Stimulated activated effector memory CD8-positive, alpha-beta T cell treated with anti-CD3 and anti-CD28 coated beads, Interleukin-12 subunit alpha, Interleukin-12 subunit beta, amount 100 ng/mL, for 72 hours (primary cell): ENCODE measurements at regions not wholly inside any gene's neighbourhood (a gene's known extent, or its start where the extent isn't known, plus 50 kb on each side); places are given as distances from the start of the nearest gene placed in this dataset.
"Not testable (repeated sequence)": the region's sequence is repeated elsewhere in the genome, so short reads cannot be mapped to it uniquely, and the experiment has no call there.

Source experiments
- ATAC-seq: fragments of 150-1000 bp; cut with Tn5 transposase; 2 replicates; pipeline ENCODE4 v1.10.0; 2021
- DNase-seq, 2 donors: peaks; one replicate each; pipeline ENCODE4 v3.0.0; 2021 to 2022; ENCODE audit warnings: low spot score in 2 of 2
- H3K27ac Mint-ChIP-seq: one replicate; pipeline ENCODE4 v1.8.0; 2022; ENCODE audit warnings: mild to moderate bottlenecking, mixed read lengths
- H3K36me3 Mint-ChIP-seq: one replicate; pipeline ENCODE4 v1.8.0; 2022; ENCODE audit warnings: mild to moderate bottlenecking, mixed read lengths
- H3K4me1 Mint-ChIP-seq: one replicate; pipeline ENCODE4 v1.8.0; 2022; ENCODE audit warnings: mixed read lengths
- H3K4me3 Mint-ChIP-seq: one replicate; pipeline ENCODE4 v1.8.0; 2022; ENCODE audit warnings: mild to moderate bottlenecking, mixed read lengths
- H3K9me3 Mint-ChIP-seq: one replicate; pipeline ENCODE4 v1.8.0; 2022; ENCODE audit warnings: mixed read lengths

DNA sequence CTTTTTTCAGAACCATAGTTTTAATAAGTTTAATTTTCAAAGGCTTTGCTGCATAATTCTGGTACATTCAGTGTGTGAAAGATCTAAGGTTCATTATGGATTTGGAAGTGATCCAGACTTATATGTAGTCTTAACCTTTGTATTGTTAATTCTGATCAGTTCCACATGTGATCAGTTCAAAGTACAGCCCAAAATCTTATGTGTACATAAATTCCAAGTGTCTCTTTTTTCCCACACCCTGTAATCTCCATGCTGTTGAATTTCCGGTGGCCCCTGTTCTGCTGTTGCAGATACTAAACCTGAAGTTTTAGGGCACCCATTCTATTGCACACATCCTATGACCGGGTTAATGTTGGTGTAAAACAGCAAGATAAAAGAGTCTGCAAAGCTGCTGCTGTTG lies 1147.5 kb upstream of the CDH8 start:
- DNase-seq (no peak), ATAC-seq (no peak)
- Mint-ChIP-seq H3K4me3 (no peak overlapping the region), H3K9me3 (peaks cover 28% of the 10 kb centered on the region), H3K4me1 (no peaks in the 10 kb centered on the region), H3K27ac (no peak overlapping the region), H3K36me3 (no peaks in the 10 kb centered on the region)

DNA sequence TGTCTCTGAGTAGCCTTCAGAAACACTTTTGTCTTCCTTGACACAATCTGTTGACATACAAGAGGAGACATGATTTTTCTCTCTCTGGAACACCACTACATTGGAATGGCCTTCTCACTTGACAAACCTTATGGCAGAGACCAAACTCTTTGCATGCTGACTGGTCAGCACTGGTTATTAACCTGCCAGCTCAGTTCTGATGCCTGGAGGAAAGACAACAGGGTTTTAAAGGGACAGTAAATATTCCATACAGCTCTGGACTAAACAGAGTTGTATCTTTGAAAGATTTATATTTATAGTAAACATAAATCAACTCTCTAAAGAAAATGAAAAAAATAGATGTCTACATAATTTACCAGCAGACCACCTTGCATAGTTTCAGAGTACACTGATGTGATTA lies 1139.1 kb upstream of the CDH8 start:
- Mint-ChIP-seq H3K36me3 (no peaks in the 10 kb centered on the region), H3K4me1 (no peaks in the 10 kb centered on the region), H3K9me3 (peaks cover 24% of the 10 kb centered on the region), H3K27ac (no peak overlapping the region), H3K4me3 (no peak overlapping the region)
- no peak for ATAC-seq
- no peak for DNase-seq

DNA sequence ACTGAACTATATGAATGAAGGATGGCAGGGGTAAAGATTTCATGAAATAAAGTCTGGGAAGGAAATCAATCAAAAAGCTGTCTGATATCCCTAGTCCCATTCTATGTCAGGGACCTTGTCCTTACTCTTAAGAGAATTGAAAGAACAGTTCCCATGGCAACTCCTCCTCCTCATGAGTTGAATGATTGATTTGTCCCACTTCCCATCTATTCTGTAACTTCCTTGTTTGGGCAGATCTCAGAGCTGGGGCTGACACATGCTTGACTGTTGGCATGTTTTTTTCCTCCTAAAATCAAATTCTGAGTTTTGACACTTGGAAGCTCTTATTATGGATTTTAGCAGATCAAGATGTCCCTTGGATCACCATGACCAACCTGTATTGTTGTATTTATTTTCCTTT lies 1138.6 kb upstream of the CDH8 start:
- Mint-ChIP-seq H3K27ac (no peak overlapping the region), H3K36me3 (no peaks in the 10 kb centered on the region), H3K4me3 (no peak overlapping the region), H3K9me3 (peaks cover 24% of the 10 kb centered on the region), H3K4me1 (no peaks in the 10 kb centered on the region)
- ATAC-seq (no peak), DNase-seq (no peak)

DNA sequence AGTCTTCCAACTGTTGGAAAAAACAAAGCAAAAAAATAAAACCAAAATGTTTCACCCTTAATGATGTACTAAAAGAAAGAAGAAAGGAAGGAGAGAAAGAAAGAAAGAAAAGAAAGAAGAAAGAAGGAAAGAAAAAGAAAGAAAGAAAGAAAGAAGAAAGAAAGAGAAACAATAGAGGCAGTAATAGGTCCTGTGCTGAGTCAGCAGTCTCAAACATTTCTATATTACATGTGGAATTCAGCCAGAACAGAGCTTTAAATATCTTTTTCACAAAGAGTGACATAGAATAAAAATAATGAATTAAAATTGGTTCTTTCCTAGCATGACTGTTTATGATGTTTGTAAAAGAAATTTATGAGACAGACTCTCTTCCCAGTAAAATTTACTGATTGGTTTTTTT lies 1135.3 kb upstream of the CDH8 start:
- no peak for DNase-seq
- Mint-ChIP-seq H3K9me3 (peaks cover 25% of the 10 kb centered on the region), H3K27ac (no peak overlapping the region), H3K4me1 (no peaks in the 10 kb centered on the region), H3K36me3 (no peaks in the 10 kb centered on the region), H3K4me3 (no peak overlapping the region)
- ATAC-seq: no peak

DNA sequence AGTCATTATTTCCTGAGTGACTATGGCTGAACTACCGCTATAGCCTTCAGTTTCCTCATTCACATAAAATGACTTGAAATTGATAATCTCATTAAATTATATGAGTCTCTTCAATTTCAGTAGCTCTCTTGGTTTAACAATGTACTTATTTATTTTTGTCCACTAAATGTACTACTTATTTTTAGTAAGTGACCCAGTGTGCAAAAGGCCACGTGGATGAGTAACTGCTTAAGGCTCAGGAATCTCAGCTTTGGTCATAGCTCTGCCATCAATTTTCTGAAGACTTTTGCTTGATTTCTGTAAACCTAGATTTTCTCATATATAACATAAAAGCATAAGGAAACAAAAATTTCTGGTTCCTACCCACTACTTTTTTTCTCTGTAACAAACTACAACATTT lies 1132.9 kb upstream of the CDH8 start:
- Mint-ChIP-seq H3K4me3 (no peak overlapping the region), H3K9me3 (peaks cover 21% of the 10 kb centered on the region), H3K36me3 (no peaks in the 10 kb centered on the region), H3K4me1 (no peaks in the 10 kb centered on the region), H3K27ac (no peak overlapping the region)
- ATAC-seq (no peak), DNase-seq (no peak)

DNA sequence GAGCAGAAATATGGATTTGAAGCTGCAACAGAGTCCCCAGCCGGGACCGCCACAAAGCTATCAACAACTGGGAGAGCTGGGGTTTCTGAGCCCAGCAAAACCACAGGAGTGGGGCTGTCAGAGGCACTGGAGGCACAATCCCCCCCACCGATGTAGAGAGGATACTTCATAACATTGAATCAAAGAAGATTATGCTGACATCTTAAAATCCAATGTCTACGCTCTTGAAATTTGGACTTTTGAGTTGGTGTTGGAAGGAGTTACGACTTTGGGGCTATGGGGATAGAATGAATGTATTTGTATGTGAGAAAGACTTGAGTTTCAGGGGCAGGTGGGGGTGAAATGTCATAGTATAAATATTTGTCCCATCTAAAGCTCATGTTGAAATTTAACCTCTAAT lies 1121.6 kb upstream of the CDH8 start:
- H3K36me3 Mint-ChIP-seq: no peaks in the 10 kb centered on the region
- ATAC-seq: no peak
- H3K4me1 Mint-ChIP-seq: no peaks in the 10 kb centered on the region
- DNase-seq: no peak
- H3K9me3 Mint-ChIP-seq: peaks cover 27% of the 10 kb centered on the region
- H3K4me3 Mint-ChIP-seq: no peak overlapping the region
- H3K27ac Mint-ChIP-seq: no peak overlapping the region

DNA sequence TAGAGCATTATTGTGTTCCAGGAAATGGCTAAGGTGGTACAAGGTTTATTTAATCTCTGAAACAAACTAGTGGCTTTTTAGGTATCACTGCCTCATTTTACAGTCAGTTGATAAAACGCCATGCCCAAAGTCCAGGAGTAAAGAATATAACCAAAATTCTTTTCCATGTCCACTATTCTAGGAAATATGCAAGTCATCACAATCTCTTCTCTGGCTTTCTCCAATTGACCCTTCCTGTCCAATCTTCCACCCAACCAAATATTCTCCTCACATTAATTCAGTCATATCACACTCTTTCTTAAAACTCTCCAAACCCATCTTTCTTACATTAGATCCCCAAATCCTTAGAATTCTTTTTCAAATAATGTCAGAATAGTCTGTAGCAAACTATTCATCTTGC lies 1110.0 kb upstream of the CDH8 start:
- no peak overlapping the region for H3K27ac Mint-ChIP-seq
- no peaks in the 10 kb centered on the region for H3K4me1 Mint-ChIP-seq
- DNase-seq (no peak), ATAC-seq (no peak)
- H3K36me3 Mint-ChIP-seq: no peaks in the 10 kb centered on the region
- no peak overlapping the region for H3K4me3 Mint-ChIP-seq
- peaks cover 5% of the 10 kb centered on the region for H3K9me3 Mint-ChIP-seq

DNA sequence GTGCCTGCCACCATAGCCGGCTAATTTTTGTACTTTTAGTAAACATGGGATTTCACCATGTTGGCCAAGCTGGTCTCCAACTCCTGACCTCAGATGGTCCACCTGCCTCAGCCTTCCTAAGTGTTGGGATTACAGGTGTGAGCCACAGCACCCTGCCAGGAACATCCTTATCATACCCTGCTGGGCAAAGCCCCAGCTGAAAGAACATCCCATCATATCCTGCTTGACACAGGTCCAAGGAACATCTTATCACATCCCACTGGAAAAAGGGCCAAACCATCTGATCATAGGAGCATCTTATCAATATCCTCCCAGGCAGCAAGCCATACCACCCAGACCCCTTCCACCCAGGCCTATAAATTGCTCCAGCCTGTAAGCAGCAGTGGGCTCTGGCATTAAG lies 1109.2 kb upstream of the CDH8 start:
- Mint-ChIP-seq H3K4me3 (no peak overlapping the region), H3K36me3 (no peaks in the 10 kb centered on the region), H3K27ac (no peak overlapping the region), H3K4me1 (no peaks in the 10 kb centered on the region), H3K9me3 (peaks cover 9% of the 10 kb centered on the region)
- ATAC-seq (no peak), DNase-seq (no peak)

DNA sequence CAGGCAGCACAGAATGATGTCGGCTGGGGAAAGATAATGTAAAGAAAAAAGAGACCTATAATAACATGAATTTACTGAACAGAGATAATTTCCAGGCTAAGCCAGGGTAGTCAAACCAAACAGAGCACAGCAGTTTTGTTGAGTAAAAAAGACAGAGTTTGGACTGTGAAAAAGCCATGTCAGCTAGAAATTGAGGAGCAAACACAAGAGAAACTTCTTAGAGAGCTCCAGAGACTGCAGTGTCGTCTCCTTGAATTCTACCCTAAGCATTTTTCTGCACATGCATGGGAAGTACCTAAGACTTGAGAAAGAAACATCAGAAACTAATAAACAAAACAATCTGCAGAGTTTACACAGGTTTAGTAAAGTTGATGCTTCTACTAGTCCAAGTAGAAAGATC lies 1098.8 kb upstream of the CDH8 start:
- Mint-ChIP-seq H3K36me3 (no peaks in the 10 kb centered on the region), H3K4me1 (no peaks in the 10 kb centered on the region), H3K9me3 (peaks cover 26% of the 10 kb centered on the region), H3K4me3 (no peak overlapping the region), H3K27ac (no peak overlapping the region)
- DNase-seq (no peak), ATAC-seq (no peak)

DNA sequence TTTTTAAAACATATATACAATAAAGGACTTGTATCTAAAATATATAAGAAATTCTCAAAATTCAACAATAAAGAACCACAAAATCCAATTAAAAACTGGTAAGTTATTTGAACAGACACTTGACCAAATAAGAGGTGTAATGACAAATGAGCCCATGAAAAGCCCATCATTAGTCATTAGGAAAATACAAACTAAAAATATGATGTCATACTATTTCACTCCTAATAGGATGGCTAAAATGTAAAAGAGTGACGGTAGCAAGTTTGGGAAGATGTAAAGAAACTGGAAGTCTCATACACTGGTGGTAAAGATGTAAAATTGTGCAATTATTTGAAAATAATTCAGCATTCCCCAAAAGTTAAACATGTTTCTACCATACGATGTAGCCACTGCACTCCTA lies 1095.3 kb upstream of the CDH8 start:
- H3K9me3 Mint-ChIP-seq: peaks cover 26% of the 10 kb centered on the region
- no peak overlapping the region for H3K4me3 Mint-ChIP-seq
- no peaks in the 10 kb centered on the region for H3K36me3 Mint-ChIP-seq
- DNase-seq (no peak), ATAC-seq (no peak)
- H3K27ac Mint-ChIP-seq: no peak overlapping the region
- H3K4me1 Mint-ChIP-seq: no peaks in the 10 kb centered on the region

DNA sequence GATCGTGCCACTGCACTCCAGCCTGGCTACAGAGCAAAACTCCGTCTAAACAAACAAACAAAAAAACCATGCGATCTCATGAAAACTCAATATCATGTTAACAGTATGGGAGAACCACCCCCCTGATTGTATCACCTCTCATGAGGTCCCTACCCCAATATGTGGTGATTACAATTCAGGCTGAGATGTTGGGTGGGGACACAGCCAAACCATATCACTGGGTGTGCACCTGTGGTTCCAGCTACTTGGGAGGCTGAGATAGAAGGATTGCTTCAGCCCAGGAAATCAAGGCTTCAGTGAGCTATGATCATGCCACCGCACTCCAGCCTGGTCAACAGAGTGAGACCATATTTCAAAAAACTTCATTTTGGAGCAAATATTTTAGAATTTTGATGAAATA lies 1094.7 kb upstream of the CDH8 start:
- Mint-ChIP-seq H3K4me3 (no peak overlapping the region), H3K36me3 (no peaks in the 10 kb centered on the region), H3K4me1 (no peaks in the 10 kb centered on the region)

DNA sequence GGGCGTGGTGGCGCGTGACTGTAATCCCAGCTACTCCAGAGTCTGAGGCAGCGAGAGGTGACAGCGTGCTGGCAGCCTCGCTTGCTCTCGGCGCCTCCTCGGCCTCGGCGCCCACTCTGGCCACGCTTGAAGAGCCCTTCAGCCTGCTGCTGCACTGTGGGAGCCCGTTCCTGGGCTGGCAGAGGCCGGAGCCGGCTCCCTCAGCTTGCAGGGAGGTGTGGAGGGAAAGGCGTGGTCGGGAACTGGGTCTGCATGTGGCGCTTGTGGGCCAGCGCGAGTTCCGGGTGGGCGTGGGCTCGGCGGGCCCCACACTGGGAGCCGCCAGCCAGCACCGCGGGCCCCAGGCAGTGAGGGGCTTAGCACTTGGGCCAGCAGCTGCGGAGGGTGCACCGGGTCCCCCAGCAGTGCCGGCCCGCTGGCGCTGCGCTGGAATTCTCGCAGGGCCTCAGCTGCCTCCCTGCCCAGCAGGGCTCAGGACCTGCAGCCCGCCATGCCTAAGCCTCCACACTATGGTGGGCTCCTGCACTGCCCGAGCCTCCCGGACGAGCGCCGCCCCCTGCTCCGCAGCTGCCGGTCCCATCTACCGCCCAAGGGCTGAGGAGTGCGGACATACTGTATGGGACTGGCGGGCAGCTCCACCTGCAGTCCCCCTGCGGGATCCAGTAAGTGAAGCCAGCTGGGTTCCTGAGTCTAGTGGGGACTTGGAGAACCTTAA lies 1093.3 kb upstream of the CDH8 start:
- H3K27ac Mint-ChIP-seq: no peak overlapping the region
- DNase-seq (no peak), ATAC-seq (no peak)
- H3K9me3 Mint-ChIP-seq: peaks cover 23% of the 10 kb centered on the region
- H3K4me1 Mint-ChIP-seq: no peaks in the 10 kb centered on the region
- no peaks in the 10 kb centered on the region for H3K36me3 Mint-ChIP-seq
- no peak overlapping the region for H3K4me3 Mint-ChIP-seq

More for the DNA sequence above, 1094.7 kb upstream of the CDH8 start:
- ATAC-seq: no peak
- DNase-seq: no peak
- H3K27ac Mint-ChIP-seq: no peak overlapping the region
- peaks cover 28% of the 10 kb centered on the region for H3K9me3 Mint-ChIP-seq

DNA sequence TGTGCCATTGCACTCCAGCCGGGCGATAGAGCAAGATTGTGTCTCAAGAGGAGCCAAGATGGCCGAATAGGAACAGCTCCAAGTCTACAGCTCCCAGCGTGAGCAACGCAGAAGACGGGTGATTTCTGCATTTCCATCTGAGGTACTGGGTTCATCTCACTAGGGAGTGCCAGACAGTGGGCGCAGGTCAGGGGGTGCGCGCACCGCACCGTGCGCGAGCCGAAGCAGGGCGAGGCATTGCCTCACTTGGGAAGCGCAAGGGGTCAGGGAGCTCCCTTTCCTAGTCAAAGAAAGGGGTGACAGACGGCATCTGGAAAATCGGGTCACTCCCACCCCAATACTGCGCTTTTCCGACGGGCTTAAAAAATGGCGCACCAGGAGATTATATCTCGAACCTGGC lies 1083.7 kb upstream of the CDH8 start:
- H3K9me3 Mint-ChIP-seq: peaks cover 15% of the 10 kb centered on the region
- H3K4me3 Mint-ChIP-seq, DNase-seq, H3K36me3 Mint-ChIP-seq, H3K4me1 Mint-ChIP-seq, H3K27ac Mint-ChIP-seq, ATAC-seq: not testable (repeated sequence)

DNA sequence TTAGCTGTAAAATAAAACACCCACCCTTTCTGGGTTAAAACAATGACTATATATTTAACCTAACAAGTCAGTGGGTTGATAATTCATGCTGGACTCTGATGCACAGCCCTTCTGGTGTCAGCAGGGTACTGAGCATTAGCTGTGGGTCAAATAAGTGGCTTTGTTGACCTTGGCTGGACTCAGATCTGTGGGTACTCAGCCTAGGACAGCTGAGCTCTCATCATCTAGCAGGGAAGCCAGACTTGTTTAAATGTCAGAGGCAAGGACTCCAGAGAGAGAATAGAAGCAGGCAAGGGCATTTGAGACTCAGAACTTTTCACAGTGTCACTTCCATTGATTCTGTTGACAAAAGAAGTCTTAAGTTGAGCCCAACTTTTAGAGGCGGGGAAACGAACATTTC lies 1063.8 kb upstream of the CDH8 start:
- Mint-ChIP-seq H3K36me3 (no peaks in the 10 kb centered on the region), H3K4me3 (no peak overlapping the region), H3K9me3 (peaks cover 28% of the 10 kb centered on the region), H3K27ac (no peak overlapping the region), H3K4me1 (no peaks in the 10 kb centered on the region)
- DNase-seq (no peak), ATAC-seq (no peak)

DNA sequence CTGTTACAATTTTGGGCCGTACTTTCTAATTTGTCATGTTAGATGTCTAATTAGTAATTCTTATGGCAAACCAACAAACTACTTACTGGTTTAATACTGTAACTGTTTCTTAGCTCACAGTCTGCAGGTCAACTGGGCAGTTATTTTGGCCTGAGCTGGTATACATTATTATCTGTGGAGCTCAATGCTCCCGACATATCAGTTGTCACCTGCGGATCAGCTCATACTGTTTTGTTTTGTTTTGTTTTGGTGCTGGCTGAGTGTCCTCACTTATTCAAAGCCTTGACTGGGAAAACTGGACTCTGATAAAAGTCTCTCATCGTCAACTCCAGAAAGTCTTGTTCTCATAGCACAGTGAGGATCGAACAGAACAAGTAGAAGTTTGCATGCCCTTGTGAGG lies 1060.6 kb upstream of the CDH8 start:
- no peak overlapping the region for H3K27ac Mint-ChIP-seq
- no peak for DNase-seq
- H3K36me3 Mint-ChIP-seq: no peaks in the 10 kb centered on the region
- no peak for ATAC-seq
- no peak overlapping the region for H3K4me3 Mint-ChIP-seq
- no peaks in the 10 kb centered on the region for H3K4me1 Mint-ChIP-seq
- H3K9me3 Mint-ChIP-seq: peaks cover 21% of the 10 kb centered on the region

DNA sequence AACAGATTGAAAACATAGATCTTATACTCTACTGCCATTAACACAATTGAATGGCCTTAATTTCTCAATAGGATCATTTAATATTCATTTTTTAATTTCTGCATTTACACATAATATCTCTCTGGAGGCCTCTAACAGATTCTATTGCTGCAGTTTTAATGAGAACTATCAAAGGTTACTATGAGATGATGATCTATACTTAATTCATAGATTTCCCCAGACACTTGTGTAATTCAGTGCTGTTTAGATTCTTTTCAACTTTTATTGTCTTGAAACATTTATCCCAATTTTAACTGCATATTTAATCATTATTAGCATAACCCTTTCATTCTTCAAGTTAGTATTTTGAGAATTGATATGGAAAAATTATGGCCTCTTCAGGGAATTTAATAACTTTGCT lies 1056.5 kb upstream of the CDH8 start:
- ATAC-seq (no peak), DNase-seq (no peak)
- Mint-ChIP-seq H3K27ac (no peak overlapping the region), H3K4me1 (no peaks in the 10 kb centered on the region), H3K9me3 (peaks cover 21% of the 10 kb centered on the region), H3K36me3 (no peaks in the 10 kb centered on the region), H3K4me3 (no peak overlapping the region)

DNA sequence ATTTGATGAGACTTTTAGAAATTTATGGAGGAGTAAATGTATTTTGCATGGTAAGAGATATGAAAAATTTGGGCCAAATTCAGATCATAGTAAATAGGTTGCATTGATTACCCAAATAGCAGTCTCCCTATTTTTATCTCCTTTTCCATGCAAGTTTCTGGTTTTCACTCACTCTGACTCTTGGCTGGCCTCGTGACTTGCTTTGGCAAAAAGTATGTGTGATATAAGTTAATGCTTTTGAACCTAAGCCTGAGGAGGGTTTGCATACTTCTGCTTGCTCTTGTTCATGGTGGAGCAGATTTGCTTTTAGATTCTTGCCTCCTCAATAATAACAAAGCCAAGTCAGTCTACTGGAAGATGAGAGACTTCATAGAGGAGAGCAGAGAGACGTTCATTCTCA lies 1045.9 kb upstream of the CDH8 start:
- ATAC-seq (no peak), DNase-seq (no peak)
- no peak overlapping the region for H3K4me3 Mint-ChIP-seq
- H3K4me1 Mint-ChIP-seq: no peaks in the 10 kb centered on the region
- H3K36me3 Mint-ChIP-seq: no peaks in the 10 kb centered on the region
- no peak overlapping the region for H3K27ac Mint-ChIP-seq
- H3K9me3 Mint-ChIP-seq: peaks cover 14% of the 10 kb centered on the region
